Endothelial cell of umbilical vein (primary cell): ENCODE measurements at regions not wholly inside any gene's neighbourhood (a gene's known extent, or its start where the extent isn't known, plus 50 kb on each side); places are given as distances from the start of the nearest gene placed in this dataset.

Experiments
- BruUV-seq: library from RNA; stranded (reverse); fragments of 400-500 nt; replicated peaks from 2 replicates; lab custom pipeline; 2021; lab: Mats Ljungman, UMichigan
- CTCF ChIA-PET: fragments of 300-600, 350-600 bp; sonication (Branson Sonifier 250); formaldehyde crosslinking; loops from one replicate; lab custom pipeline; 2021; ENCODE audit warnings: antibody characterized with exemption, inconsistent platforms; lab: Charles Lee
- POLR2A ChIA-PET: fragments of 300-600, 350-600 bp; sonication (Branson Sonifier 250); formaldehyde crosslinking; loops from one replicate; lab custom pipeline; 2021; ENCODE audit warnings: antibody characterized with exemption, inconsistent platforms; lab: Charles Lee
- DNase-seq: peaks from one replicate; pipeline ENCODE4 v3.0.0-alpha.2; 2011; ENCODE audit warnings: low read depth, low spot score
- FAIRE-seq: peaks from 2 replicates; lab custom pipeline; 2011; peaks lifted over from hg19 to GRCh38; lab: Jason Lieb, UNC
- H2AFZ ChIP-seq: 2 replicates; pipeline ENCODE4 v1.6.0; 2012; ENCODE audit warnings: low read depth, low read length, control low read depth, inconsistent platforms
- H3K27ac ChIP-seq: 2 replicates; pipeline ENCODE4 v1.5.1; 2011; ENCODE audit warnings: low read depth, mild to moderate bottlenecking, control low read depth, low read length, moderate library complexity; ENCODE audit not compliant: insufficient read depth
- H3K27me3 ChIP-seq, 2 experiments: 2 replicates each; pipeline versions ENCODE4 v1.6.0 to v1.6.1; 2011; ENCODE audit warnings: low read length in 2 of 2, mixed read lengths in 1 of 2; ENCODE audit not compliant: control insufficient read depth in 2 of 2, insufficient read depth in 2 of 2
- H3K36me3 ChIP-seq, 2 experiments: 2 replicates in 1 of 2; 3 replicates in 1 of 2; pipeline ENCODE4 v1.5.1; 2011; ENCODE audit warnings: low read length in 2 of 2, mild to moderate bottlenecking in 1 of 2, moderate library complexity in 1 of 2; ENCODE audit not compliant: control insufficient read depth in 2 of 2, insufficient read depth in 2 of 2; ENCODE audit errors: extremely low read depth in 1 of 2
- H3K4me1 ChIP-seq: 3 replicates; pipeline ENCODE4 v1.5.1; 2011; ENCODE audit warnings: mild to moderate bottlenecking, low read length; ENCODE audit not compliant: control insufficient read depth, insufficient read depth; ENCODE audit errors: extremely low read depth
- H3K4me2 ChIP-seq: 2 replicates; pipeline ENCODE4 v1.6.1; 2011; ENCODE audit warnings: low read length, control low read depth, mixed read lengths; ENCODE audit not compliant: insufficient read depth
- H3K4me3 ChIP-seq, 3 experiments: fragments of 200-600 bp in 1 of 3; sonication (generic), shearing (Covaris generic) in 1 of 3; replicated peaks in 1 of 3; 2 replicates each; pipeline ENCODE4 v1.5.1; 2011 to 2016; ENCODE audit warnings: control low read depth in 3 of 3, low read length in 3 of 3, mild to moderate bottlenecking in 2 of 3, inconsistent platforms in 1 of 3, low read depth in 1 of 3, moderate library complexity in 1 of 3; ENCODE audit not compliant: insufficient read depth in 1 of 3
- H3K79me2 ChIP-seq: 2 replicates; pipeline ENCODE4 v1.6.0; 2012; ENCODE audit warnings: low read length, inconsistent platforms; ENCODE audit not compliant: control insufficient read depth, insufficient read depth
- H3K9ac ChIP-seq: replicated peaks from 2 replicates; pipeline ENCODE3; 2011; ENCODE audit warnings: low read length, control low read depth; ENCODE audit not compliant: insufficient read depth; ENCODE audit errors: extremely low read depth
- H3K9me1 ChIP-seq: replicated peaks from 3 replicates; pipeline ENCODE4 v1.6.0; 2011; ENCODE audit warnings: mild to moderate bottlenecking, low read length; ENCODE audit not compliant: control insufficient read depth, insufficient read depth; ENCODE audit errors: extremely low read depth
- H3K9me3 ChIP-seq: replicated peaks from 2 replicates; pipeline ENCODE4 v1.5.1; 2012; ENCODE audit warnings: low read length, inconsistent platforms; ENCODE audit not compliant: control insufficient read depth, insufficient read depth
- H4K20me1 ChIP-seq: replicated peaks from 2 replicates; pipeline ENCODE3; 2011; ENCODE audit warnings: mild to moderate bottlenecking, low read length; ENCODE audit not compliant: control insufficient read depth, insufficient read depth; ENCODE audit errors: extremely low read depth
- CTCF ChIP-seq, 2 donors: IDR thresholded peaks; 1 replicate in 1 of 2; 2 replicates in 1 of 2; pipeline ENCODE4 v1.5.1; 2011; ENCODE audit warnings: low read length in 2 of 2, mild to moderate bottlenecking in 2 of 2, moderate library complexity in 2 of 2, control low read depth in 1 of 2, inconsistent platforms in 1 of 2, low read depth in 1 of 2; ENCODE audit not compliant: insufficient read depth in 1 of 2; ENCODE audit errors: extremely low read depth in 1 of 2
- EZH2 ChIP-seq: IDR thresholded peaks from 2 replicates; pipeline ENCODE4 v1.6.1; 2012; ENCODE audit warnings: borderline replicate concordance, low read depth, mild to moderate bottlenecking, moderate library complexity, low read length, inconsistent platforms; ENCODE audit not compliant: severe bottlenecking
- FOS ChIP-seq: IDR thresholded peaks from 2 replicates; pipeline ENCODE4 v1.6.1; 2011; ENCODE audit warnings: mild to moderate bottlenecking, low read length, moderate library complexity, borderline replicate concordance; ENCODE audit not compliant: insufficient read depth
- GATA2 ChIP-seq: IDR thresholded peaks from 2 replicates; pipeline ENCODE4 v1.7.0; 2011; ENCODE audit warnings: low read depth, mild to moderate bottlenecking, moderate library complexity, mixed read lengths, low read length; ENCODE audit not compliant: insufficient read length, insufficient read depth
- JUN ChIP-seq: IDR thresholded peaks from 2 replicates; pipeline ENCODE4 v1.6.1; 2011; ENCODE audit warnings: borderline replicate concordance, low read depth; ENCODE audit not compliant: insufficient read length, insufficient read depth
- MAX ChIP-seq: IDR thresholded peaks from 2 replicates; pipeline ENCODE4 v1.6.1; 2011; ENCODE audit not compliant: insufficient read depth, insufficient read length
- MYC ChIP-seq: IDR thresholded peaks from one replicate; pipeline ENCODE4 v1.6.1; 2011; ENCODE audit warnings: mild to moderate bottlenecking, low read depth, low read length
- POLR2A ChIP-seq: IDR thresholded peaks from 2 replicates; pipeline ENCODE4 v1.6.1; 2012; ENCODE audit warnings: low read depth, mild to moderate bottlenecking, control low read depth, low read length
- POLR2AphosphoS5 ChIP-seq: IDR thresholded peaks from 2 replicates; pipeline ENCODE4 v1.6.1; 2012; ENCODE audit warnings: low read depth, mild to moderate bottlenecking, control low read depth, low read length, moderate library complexity; ENCODE audit not compliant: insufficient read depth
- dilution Hi-C: fragments of 300-500 bp; cut with MboI; formaldehyde crosslinking; loops from one replicate; pipeline ENCODE4 v1.15.0; 2019; ENCODE audit warnings: low sequenced_read_pairs; ENCODE audit not compliant: extremely low pct_ligation_motif_present
- intact Hi-C: fragments of 100-400 bp; cut with micrococcal nuclease; formaldehyde crosslinking; loops from one replicate; pipeline ENCODE4 v1.10.0; 2022

- no TSS peak for BruUV-seq
- no peak overlapping the region for H2AFZ ChIP-seq
- no peaks in the 10 kb centered on the region for H4K20me1 ChIP-seq
- no peak overlapping the region for H3K9ac ChIP-seq
- H3K79me2 ChIP-seq, result no peaks in the 10 kb centered on the region
- H3K9me1 ChIP-seq, result no peaks in the 10 kb centered on the region
- dilution Hi-C loops (no loop called here), intact Hi-C loops (no loop called here)
- no peak overlapping the region for H3K4me3 ChIP-seq
- no peak for DNase-seq
- no peak overlapping the region for H3K27ac ChIP-seq
- POLR2A ChIA-PET, result no interaction called here
- TF ChIP-seq CTCF (IDR thresholded peaks at IDR 0.05; ENCODE audit: extremely low read depth in 1 of 2, insufficient read depth in 1 of 2, low read depth in 1 of 2, low read length in 2 of 2) (no peak), POLR2AphosphoS5 (no peak), EZH2 (no peak), MYC (no peak), POLR2A (no peak), JUN (no peak), FOS (no peak), GATA2 (no peak), MAX (no peak)
- H3K9me3 ChIP-seq, result peaks cover 2% of the 10 kb centered on the region
- FAIRE-seq, result no peak
- CTCF ChIA-PET, result no interaction called here
- H3K4me1 ChIP-seq, result no peaks in the 10 kb centered on the region
- no peaks in the 10 kb centered on the region for H3K27me3 ChIP-seq
- no peaks in the 10 kb centered on the region for H3K36me3 ChIP-seq
- no peak overlapping the region for H3K4me2 ChIP-seq
These were observed 407.6 kb downstream of the CTTN start for GRCh38 chr11:70805971-70806370.
